Epithelial cell of prostate (primary cell): ENCODE measurements at regions not wholly inside any gene's neighbourhood (a gene's known extent, or its start where the extent isn't known, plus 50 kb on each side); places are given as distances from the start of the nearest gene placed in this dataset.
"Not testable (repeated sequence)": the region's sequence is repeated elsewhere in the genome, so short reads cannot be mapped to it uniquely, and the experiment has no call there.

Experiments
- DNase-seq: peaks from one replicate; pipeline ENCODE4 v3.0.0-alpha.2; 2011; ENCODE audit warnings: low read depth, low spot score
- H3K27ac ChIP-seq: fragments of 450-650 bp; 2 replicates; pipeline ENCODE4 v1.5.1; 2017; ENCODE audit warnings: mild to moderate bottlenecking

GRCh38 chr2:22454826-22455485 is 930.0 kb upstream of the KLHL29 start:
- no peak for DNase-seq
- no peak overlapping the region for H3K27ac ChIP-seq

- DNase-seq = no peak
- H3K27ac ChIP-seq = no peak overlapping the region
These were observed 926.5 kb upstream of the KLHL29 start for GRCh38 chr2:22458440-22458839.

GRCh38 chr2:22475103-22475502 is 909.9 kb upstream of the KLHL29 start:
- not testable (repeated sequence) for H3K27ac ChIP-seq, DNase-seq

- no peak overlapping the region for H3K27ac ChIP-seq
- DNase-seq = no peak
These were observed 906.6 kb upstream of the KLHL29 start for GRCh38 chr2:22478329-22478728.

GRCh38 chr2:22481486-22482259 is 903.3 kb upstream of the KLHL29 start:
- no peak for DNase-seq
- H3K27ac ChIP-seq = no peak overlapping the region

GRCh38 chr2:22483036-22483435 is 901.9 kb upstream of the KLHL29 start:
- DNase-seq = no peak
- no peak overlapping the region for H3K27ac ChIP-seq

GRCh38 chr2:22485486-22485885 is 899.5 kb upstream of the KLHL29 start:
- no peak for DNase-seq
- H3K27ac ChIP-seq = no peak overlapping the region

- DNase-seq = no peak
- no peak overlapping the region for H3K27ac ChIP-seq
These were observed 898.6 kb upstream of the KLHL29 start for GRCh38 chr2:22486343-22486742.

GRCh38 chr2:22487036-22487435 is 897.9 kb upstream of the KLHL29 start:
- H3K27ac ChIP-seq = no peak overlapping the region
- no peak for DNase-seq

- DNase-seq = no peak
- no peak overlapping the region for H3K27ac ChIP-seq
These were observed 897.4 kb upstream of the KLHL29 start for GRCh38 chr2:22487541-22487940.

GRCh38 chr2:22491442-22491841 is 893.5 kb upstream of the KLHL29 start:
- H3K27ac ChIP-seq = no peak overlapping the region
- no peak for DNase-seq

- no peak overlapping the region for H3K27ac ChIP-seq
- DNase-seq = no peak
These were observed 890.8 kb upstream of the KLHL29 start for GRCh38 chr2:22494156-22494555.

GRCh38 chr2:22497064-22497463 is 887.9 kb upstream of the KLHL29 start:
- no peak for DNase-seq
- no peak overlapping the region for H3K27ac ChIP-seq

GRCh38 chr2:22497789-22498188 is 887.2 kb upstream of the KLHL29 start:
- DNase-seq = no peak
- no peak overlapping the region for H3K27ac ChIP-seq

- no peak overlapping the region for H3K27ac ChIP-seq
- no peak for DNase-seq
These were observed 885.7 kb upstream of the KLHL29 start for GRCh38 chr2:22499082-22499839.

GRCh38 chr2:22500555-22500935 is 884.4 kb upstream of the KLHL29 start:
- DNase-seq = no peak
- no peak overlapping the region for H3K27ac ChIP-seq

- no peak overlapping the region for H3K27ac ChIP-seq
- no peak for DNase-seq
These were observed 883.1 kb upstream of the KLHL29 start for GRCh38 chr2:22501851-22502250.

GRCh38 chr2:22513563-22513962 is 871.4 kb upstream of the KLHL29 start:
- DNase-seq = no peak
- H3K27ac ChIP-seq = no peak overlapping the region

GRCh38 chr2:22517141-22517540 is 867.8 kb upstream of the KLHL29 start:
- H3K27ac ChIP-seq = no peak overlapping the region
- DNase-seq = no peak

GRCh38 chr2:22518641-22519040 is 866.3 kb upstream of the KLHL29 start:
- H3K27ac ChIP-seq = no peak overlapping the region
- no peak for DNase-seq
